ENCODE measurements at regions not wholly inside any gene's neighbourhood (a gene's known extent, or its start where the extent isn't known, plus 50 kb on each side); places are given as distances from the start of the nearest gene placed in this dataset.

GRCh38 chr10:91576096-91576545 is 56.8 kb downstream of the PPP1R3C start:
- peak; percentile 51 for DNase-seq

GRCh38 chr10:91575044-91575610 is 57.7 kb downstream of the PPP1R3C start:
- no peak for DNase-seq

GRCh38 chr10:91574236-91574635 is 58.6 kb downstream of the PPP1R3C start:
- DNase-seq, result no peak

- DNase-seq, result no peak
These were observed 59.6 kb downstream of the PPP1R3C start for GRCh38 chr10:91573320-91573719.

- DNase-seq, result no peak
These were observed 61.2 kb downstream of the PPP1R3C start for GRCh38 chr10:91571671-91572070.

GRCh38 chr10:91570220-91570619 is 62.7 kb downstream of the PPP1R3C start:
- no peak for DNase-seq

GRCh38 chr10:91569522-91569921 is 63.3 kb downstream of the PPP1R3C start:
- DNase-seq, result no peak

- DNase-seq, result no peak
These were observed 65.1 kb downstream of the PPP1R3C start for GRCh38 chr10:91567815-91568214.

GRCh38 chr10:91566115-91566514 is 66.8 kb downstream of the PPP1R3C start:
- no peak for DNase-seq

- no peak for DNase-seq
These were observed 67.6 kb downstream of the PPP1R3C start for GRCh38 chr10:91565226-91565625.

- DNase-seq, result no peak
These were observed 68.4 kb downstream of the PPP1R3C start for GRCh38 chr10:91564508-91564907.

Measured in NCI-H226 (cell line).